ENCODE measurements at regions not wholly inside any gene's neighbourhood (a gene's known extent, or its start where the extent isn't known, plus 50 kb on each side); places are given as distances from the start of the nearest gene placed in this dataset.

GRCh38 chr3:124174910-124175874 is 183.3 kb upstream of the ROPN1 start:
- intact Hi-C loops (cut with micrococcal nuclease): no loop called here

- intact Hi-C loops (cut with micrococcal nuclease): no loop called here
These were observed 185.1 kb upstream of the ROPN1 start for GRCh38 chr3:124177071-124177470.

- intact Hi-C loops (cut with micrococcal nuclease): no loop called here
These were observed 186.6 kb upstream of the ROPN1 start for GRCh38 chr3:124178531-124178930.

- intact Hi-C loops (cut with micrococcal nuclease): no loop called here
These were observed 208.5 kb upstream of the ROPN1 start for GRCh38 chr3:124200407-124200806.

- intact Hi-C loops (cut with micrococcal nuclease): no loop called here
These were observed 209.3 kb upstream of the ROPN1 start for GRCh38 chr3:124201226-124201625.

GRCh38 chr3:124201786-124202185 is 209.9 kb upstream of the ROPN1 start:
- intact Hi-C loops (cut with micrococcal nuclease): no loop called here

GRCh38 chr3:124202754-124203153 is 210.8 kb upstream of the ROPN1 start:
- intact Hi-C loops (cut with micrococcal nuclease): no loop called here

- intact Hi-C loops (cut with micrococcal nuclease): no loop called here
These were observed 211.4 kb upstream of the ROPN1 start for GRCh38 chr3:124203292-124203691.

- intact Hi-C loops (cut with micrococcal nuclease): no loop called here
These were observed 214.5 kb upstream of the ROPN1 start for GRCh38 chr3:124206225-124207055.

- intact Hi-C loops (cut with micrococcal nuclease): no loop called here
These were observed 215.2 kb upstream of the ROPN1 start for GRCh38 chr3:124207077-124207476.

- intact Hi-C loops (cut with micrococcal nuclease): no loop called here
These were observed 216.1 kb upstream of the ROPN1 start for GRCh38 chr3:124207873-124208485.

- intact Hi-C loops (cut with micrococcal nuclease): no loop called here
These were observed 217.5 kb upstream of the ROPN1 start for GRCh38 chr3:124209426-124209825.

GRCh38 chr3:124210899-124211298 is 219.0 kb upstream of the ROPN1 start:
- intact Hi-C loops (cut with micrococcal nuclease): no loop called here

- intact Hi-C loops (cut with micrococcal nuclease): no loop called here
These were observed 221.7 kb upstream of the ROPN1 start for GRCh38 chr3:124213641-124214040.

GRCh38 chr3:124217542-124217941 is 225.6 kb upstream of the ROPN1 start:
- intact Hi-C loops (cut with micrococcal nuclease): no loop called here

- intact Hi-C loops (cut with micrococcal nuclease): no loop called here
These were observed 229.5 kb upstream of the ROPN1 start for GRCh38 chr3:124221422-124221821.

- intact Hi-C loops (cut with micrococcal nuclease): no loop called here
These were observed 231.9 kb upstream of the ROPN1 start for GRCh38 chr3:124223853-124224252.

GRCh38 chr3:124227150-124227630 is 235.3 kb upstream of the ROPN1 start:
- intact Hi-C loops (cut with micrococcal nuclease): no loop called here

GRCh38 chr3:124229420-124229819 is 237.5 kb upstream of the ROPN1 start:
- intact Hi-C loops (cut with micrococcal nuclease): no loop called here

GRCh38 chr3:124229836-124230235 is 237.9 kb upstream of the ROPN1 start:
- intact Hi-C loops (cut with micrococcal nuclease): no loop called here

- intact Hi-C loops (cut with micrococcal nuclease): no loop called here
These were observed 238.5 kb upstream of the ROPN1 start for GRCh38 chr3:124230432-124230831.

- intact Hi-C loops (cut with micrococcal nuclease): no loop called here
These were observed 239.1 kb upstream of the ROPN1 start for GRCh38 chr3:124230998-124231397.

Data from T-helper 1 cell treated with Interleukin-12 subunit alpha and Interleukin-12 subunit beta and Interleukin-4 antibody, amounts not matched to agents 30 ng/mL and 1 ng/mL, for 36 hours (primary cell).